ENCODE measurements at regions not wholly inside any gene's neighbourhood (a gene's known extent, or its start where the extent isn't known, plus 50 kb on each side); places are given as distances from the start of the nearest gene placed in this dataset.

GRCh38 chr16:35174016-35174415 lies 1714.6 kb downstream of the TP53TG3F start:
- TF ChIP-seq CTCF (conservative IDR thresholded peaks at IDR 0.05) = no peak
- no peak for TF ChIP-seq ZFX (IDR thresholded peaks at IDR 0.05)

GRCh38 chr16:35176449-35176848 lies 1717.0 kb downstream of the TP53TG3F start:
- no peak overlapping the region for H3K27ac ChIP-seq
- TF ChIP-seq ZFX (IDR thresholded peaks at IDR 0.05) = no peak
- no peak for TF ChIP-seq CTCF (conservative IDR thresholded peaks at IDR 0.05)

More at GRCh38 chr16:35174016-35174415, 1714.6 kb downstream of the TP53TG3F start:
- H3K27ac ChIP-seq = no peak overlapping the region

- TF ChIP-seq CTCF (conservative IDR thresholded peaks at IDR 0.05) (no peak), ZFX (IDR thresholded peaks at IDR 0.05) (no peak)
- no peak overlapping the region for H3K27ac ChIP-seq
These were observed 1718.4 kb downstream of the TP53TG3F start for GRCh38 chr16:35177851-35178250.

GRCh38 chr16:35180970-35181369 lies 1721.6 kb downstream of the TP53TG3F start:
- H3K27ac ChIP-seq = no peak overlapping the region
- TF ChIP-seq ZFX (IDR thresholded peaks at IDR 0.05) = no peak
- no peak for TF ChIP-seq CTCF (conservative IDR thresholded peaks at IDR 0.05)

GRCh38 chr16:35181422-35182030 lies 1722.1 kb downstream of the TP53TG3F start:
- no peak for TF ChIP-seq CTCF (conservative IDR thresholded peaks at IDR 0.05)
- no peak for TF ChIP-seq ZFX (IDR thresholded peaks at IDR 0.05)
- H3K27ac ChIP-seq = no peak overlapping the region

GRCh38 chr16:35182043-35182677 lies 1722.7 kb downstream of the TP53TG3F start:
- TF ChIP-seq CTCF (conservative IDR thresholded peaks at IDR 0.05) = no peak
- no peak for TF ChIP-seq ZFX (IDR thresholded peaks at IDR 0.05)
- no peak overlapping the region for H3K27ac ChIP-seq

GRCh38 chr16:35182943-35183550 lies 1723.6 kb downstream of the TP53TG3F start:
- TF ChIP-seq ZFX (IDR thresholded peaks at IDR 0.05) = no peak
- TF ChIP-seq CTCF (conservative IDR thresholded peaks at IDR 0.05) = no peak
- H3K27ac ChIP-seq = no peak overlapping the region

Data from C4-2B (cell line).